Eye (tissue), 1 donor: ENCODE measurements at regions not wholly inside any gene's neighbourhood (a gene's known extent, or its start where the extent isn't known, plus 50 kb on each side); places are given as distances from the start of the nearest gene placed in this dataset.
"Not testable (repeated sequence)": the region's sequence is repeated elsewhere in the genome, so short reads cannot be mapped to it uniquely, and the experiment has no call there.

Experiments
- DNase-seq: peaks from one replicate; pipeline ENCODE4 v3.0.0-alpha.2; 2015

DNA sequence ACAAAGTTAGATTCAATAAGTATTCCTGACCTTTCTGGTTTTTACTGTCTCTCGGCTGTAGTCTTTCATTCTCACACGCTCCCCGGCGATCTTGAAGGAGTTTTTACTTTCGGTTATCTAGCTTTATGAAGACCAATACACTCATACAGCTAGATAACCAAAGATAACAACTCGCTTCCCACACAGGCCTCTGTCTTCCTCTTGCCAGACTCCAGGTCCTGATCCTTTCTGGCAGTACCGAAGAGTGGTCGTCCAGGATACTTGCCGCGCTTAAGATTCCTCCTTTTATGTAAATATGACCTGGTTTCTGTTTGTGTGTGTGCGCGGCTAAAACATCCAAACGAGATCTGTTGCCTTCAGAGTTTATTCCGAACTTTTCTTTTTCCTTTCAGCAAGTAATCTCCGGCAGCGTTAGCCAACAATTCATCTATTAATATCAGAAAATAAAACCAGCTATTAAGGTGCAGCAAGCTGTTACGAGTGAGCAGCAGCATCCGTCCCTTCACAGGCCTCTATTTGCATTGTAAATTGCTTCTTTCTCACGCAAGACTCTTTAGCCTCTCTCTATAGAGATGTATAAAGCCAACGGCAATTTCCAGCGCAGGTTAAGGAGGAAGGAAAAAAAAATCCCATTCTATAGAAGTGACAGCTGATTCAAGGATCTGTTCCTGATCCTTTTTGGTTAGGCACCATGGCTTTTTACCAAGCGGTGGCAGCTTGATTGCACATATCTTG lies 216.1 kb downstream of the MEF2C start:
- DNase-seq: peak; percentile 82

DNA sequence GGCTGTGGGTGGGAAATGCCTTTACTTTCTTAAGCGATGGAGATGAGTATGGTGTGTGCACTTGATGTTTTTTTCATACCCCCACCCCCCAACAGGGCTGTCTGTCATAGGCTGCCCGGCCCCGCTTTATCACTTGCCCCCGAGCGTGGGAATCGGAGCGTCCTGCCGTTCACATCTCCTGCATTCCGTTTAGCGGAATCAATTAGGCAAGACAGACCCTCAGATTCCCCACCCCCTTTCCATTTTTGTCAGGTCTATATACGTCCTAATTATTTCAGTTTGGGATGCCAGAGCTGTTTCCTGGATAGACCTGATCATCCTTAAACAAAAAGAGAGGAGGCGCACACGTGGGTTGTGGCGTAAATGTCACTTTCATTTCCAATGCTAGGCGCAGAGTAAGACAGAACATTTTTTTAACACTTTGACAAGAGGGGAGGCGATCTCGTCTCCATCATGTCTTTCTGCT lies 217.2 kb downstream of the MEF2C start:
- DNase-seq: peak; percentile 94

DNA sequence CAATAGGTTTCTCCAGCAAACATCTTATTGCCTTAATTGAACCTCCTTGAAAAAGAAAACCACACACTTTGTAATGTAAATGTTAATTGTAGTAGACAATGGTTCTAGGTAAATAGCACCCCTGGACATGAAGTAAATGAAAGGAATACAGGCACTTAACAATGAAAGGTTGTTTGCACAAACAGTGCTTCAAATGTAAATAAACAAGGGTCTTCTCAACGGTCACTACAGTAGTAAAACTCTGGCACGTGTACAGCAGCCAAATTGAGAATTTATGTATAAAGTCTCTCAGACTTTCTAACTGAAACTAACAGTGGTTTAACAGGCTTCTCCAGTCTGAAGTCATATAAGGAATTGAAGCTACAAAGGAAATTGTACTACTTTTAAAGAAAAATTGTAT lies 218.3 kb downstream of the MEF2C start:
- DNase-seq: peak; percentile 42

DNA sequence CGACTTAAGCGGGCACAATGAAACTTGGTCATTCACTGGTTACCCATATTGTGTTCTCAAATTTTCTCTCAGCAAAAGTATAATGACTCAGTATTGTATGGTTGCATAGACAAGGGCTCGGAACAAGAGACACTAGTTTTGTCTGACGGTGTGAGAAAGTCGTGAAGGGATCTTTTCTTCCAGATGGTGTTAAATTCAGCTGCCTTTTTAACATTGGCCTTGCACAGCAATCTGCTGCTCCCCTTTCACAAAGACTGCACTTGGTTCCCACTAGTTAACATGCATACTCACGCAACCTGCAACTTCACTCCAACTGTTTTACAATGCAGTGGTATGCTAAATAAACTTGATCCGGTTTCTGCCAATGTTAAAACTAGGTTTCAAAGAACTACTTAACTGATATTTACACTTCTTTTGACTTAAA lies 219.2 kb downstream of the MEF2C start:
- peak; percentile 73 for DNase-seq

DNA sequence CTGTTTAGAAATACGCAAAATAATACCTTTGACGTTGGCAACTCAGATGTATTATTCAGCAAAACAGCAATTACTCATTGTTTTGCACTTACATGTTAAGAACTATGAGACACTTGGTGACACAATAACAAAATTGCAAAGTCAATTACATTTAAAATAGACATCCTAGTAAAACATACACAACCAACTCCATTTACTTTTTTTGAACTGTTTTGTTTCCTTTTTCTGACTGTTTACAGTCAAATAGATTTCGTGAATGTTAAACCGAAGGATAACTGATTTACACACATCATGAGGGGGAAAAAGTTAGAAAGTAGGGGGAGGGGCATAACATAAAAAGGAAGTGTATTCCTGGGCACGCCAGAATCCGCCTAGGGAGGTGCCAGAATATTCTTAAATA lies 220.1 kb downstream of the MEF2C start:
- DNase-seq: peak; percentile 30

DNA sequence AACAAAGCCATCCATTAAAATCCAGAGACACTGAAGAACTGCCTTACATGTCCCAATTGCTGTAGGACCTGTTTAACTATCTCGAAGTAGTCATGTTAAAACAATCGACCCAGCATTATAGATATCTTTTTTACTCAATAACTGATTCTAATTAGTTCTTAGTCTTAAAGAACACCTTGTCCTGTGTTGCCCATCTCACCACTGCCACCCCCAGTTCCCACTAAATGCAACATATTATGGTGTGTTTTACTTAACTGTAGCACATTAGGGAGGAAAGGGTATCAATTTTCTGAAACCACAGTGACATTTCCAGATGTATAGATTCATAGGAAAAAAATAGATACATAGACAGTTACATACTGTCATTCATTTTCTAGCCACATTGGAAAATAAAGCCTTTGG lies 221.2 kb downstream of the MEF2C start:
- DNase-seq: no peak

DNA sequence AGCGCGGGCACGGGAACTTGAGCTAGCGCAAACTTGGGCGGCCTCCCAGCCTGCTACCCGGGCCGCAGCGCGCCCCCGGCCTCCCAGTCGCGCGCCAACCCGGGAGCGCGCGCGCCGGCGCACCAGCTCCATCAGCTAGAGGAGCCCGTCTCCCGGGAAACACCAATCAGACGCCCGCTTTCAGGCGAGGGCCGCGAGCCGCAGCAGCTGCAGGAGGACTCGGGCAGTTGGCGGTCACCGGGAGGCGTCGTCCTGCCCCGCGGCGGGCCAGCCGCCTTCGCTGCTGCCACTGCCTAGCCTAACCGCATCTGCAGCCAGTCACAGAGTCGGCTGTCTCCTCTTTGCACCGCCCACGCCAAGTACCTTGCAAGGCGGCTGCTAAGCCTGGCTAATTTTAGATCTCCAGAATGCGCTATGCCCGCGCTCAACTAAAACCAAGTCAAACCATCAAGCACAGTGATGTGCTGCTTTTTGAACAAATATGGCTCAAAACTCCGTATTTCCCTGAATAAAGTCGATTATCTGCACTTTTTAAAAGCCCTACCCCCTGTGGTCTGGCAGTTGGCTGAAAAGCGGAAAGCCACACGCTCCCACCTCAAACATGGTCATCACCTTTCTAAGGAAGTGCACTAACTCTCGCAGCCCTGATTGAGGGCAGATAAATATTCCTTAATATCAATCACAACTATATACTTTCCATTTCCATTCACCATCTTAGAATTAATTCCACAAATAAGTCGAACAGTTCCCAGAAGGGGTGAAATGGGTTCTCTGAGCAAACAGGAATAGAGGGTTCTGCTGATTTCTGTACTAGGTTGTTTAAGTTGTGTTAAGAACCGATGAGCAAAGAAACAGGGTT lies 221.8 kb downstream of the MEF2C start:
- peak; percentile 97 for DNase-seq

DNA sequence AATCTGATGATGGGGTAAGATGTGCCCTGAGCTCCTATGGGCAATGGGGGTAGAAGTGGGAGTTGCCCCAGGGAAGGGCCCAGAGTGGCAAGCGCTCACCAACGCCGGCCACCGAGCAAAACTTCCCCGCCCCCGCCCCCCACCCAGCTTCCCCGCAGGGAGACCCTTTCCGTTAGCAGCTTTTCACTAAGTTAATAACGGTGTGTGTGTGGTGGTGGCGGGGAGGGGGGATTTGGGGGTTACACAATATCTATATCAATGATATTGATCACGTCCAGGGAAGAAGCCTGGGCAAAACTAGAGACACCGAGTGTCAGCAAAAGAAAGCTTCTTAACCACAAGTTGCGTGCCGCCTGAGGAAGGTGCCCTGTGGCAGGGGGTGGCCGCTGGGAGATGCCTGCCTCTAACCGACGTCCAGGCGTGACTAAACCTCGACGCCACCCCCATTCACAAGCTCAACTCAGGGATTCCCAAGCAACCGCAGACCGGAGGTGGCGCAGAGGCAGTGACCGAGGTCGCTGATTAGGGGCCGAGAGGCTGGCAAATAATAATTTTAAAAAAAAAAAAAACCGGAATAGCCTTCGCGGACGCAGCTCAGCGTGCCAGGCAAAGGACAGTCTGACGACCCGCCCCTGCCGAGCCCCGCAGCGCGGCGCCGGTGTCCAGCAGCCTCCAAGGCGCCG lies 222.6 kb downstream of the MEF2C start:
- no peak for DNase-seq

DNA sequence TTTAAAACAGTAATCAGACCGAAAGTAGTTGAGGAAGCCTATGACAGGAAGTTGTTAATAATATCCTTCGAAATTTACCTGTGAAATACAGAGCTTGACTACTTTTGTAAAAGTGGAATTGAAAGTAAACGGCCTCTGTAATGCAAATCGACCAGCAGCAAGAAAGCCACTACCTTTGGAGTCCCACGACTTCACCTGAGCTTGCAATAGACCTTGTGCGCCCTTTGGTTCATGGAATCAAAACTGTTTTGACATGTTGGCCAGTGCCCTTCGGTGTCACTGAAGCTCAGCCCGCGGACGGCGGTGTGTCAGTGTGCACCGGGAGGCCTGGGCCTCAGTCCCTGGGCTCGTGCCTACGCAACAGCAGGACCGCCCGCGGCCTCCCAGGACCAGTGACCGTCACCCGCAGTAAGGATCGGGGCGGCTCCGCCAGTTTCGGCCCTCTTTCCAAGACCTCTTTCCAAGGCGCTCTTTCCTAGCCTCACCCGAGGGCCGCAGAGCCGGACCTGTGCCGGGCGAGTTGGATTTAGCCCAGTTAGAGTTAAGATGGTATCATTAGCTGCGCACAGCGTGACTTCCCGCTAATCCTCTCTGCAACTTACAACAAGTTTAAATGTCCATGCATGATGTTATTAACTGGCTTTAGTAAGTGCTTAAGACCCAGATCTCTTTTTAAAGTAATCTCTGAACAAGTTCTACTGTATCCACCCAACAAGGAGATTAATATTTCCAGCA lies 223.3 kb downstream of the MEF2C start:
- peak; percentile 81 for DNase-seq

DNA sequence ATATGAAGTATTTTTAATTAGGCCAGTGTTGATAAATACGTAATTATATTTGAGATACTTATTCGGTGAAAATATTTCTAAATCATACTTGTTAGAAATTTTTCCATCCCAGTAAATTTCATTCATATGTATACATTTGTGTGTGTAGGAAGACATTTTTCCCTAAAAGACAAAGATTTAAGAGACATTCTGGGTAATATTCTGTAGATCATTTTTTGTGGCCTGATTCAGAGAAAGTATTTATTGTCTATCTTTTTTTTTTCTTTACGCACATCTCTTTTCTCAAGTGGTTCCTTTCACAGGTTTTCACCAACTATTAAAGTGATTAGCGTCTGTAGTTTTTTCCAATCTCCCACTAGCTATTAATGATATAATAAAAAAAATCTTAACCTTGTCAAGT lies 224.1 kb downstream of the MEF2C start:
- no peak for DNase-seq

DNA sequence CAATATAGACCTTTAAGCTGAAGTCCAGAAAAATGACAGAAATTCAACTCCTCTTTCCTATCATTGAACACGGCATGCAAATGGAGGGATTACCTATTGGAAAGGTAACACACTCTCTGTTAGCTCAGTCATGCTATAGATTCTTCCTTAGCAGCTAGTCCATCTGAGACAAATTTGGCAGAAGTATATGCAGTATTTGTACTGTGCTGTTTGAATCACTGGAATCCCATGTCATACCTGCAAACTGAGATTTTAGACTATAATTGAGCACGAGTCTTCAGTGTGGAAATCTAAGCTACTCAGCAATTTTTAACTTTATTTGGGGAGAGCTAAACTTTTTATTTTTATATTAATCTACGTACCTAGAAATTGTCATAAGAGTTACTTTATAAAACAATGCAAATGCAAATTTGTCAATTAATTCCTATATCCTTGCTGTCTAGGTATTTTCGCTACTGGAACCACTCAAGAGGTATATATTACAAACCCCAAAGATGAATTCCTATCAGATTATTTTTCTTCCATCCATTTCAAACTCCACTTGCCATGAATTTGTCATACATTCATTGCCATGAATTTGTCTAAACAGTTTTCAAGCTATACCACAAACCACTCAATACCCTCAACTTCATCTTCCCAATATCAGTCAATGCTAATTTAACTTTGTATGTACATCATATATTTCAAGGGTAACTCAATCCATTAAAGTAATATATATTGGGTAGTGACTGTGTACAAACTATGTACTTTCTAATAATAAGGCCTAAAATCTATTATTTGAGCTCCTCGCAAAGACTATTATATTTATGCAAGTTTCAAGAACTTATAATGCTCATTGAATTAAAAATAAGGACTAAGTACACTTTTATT lies 224.8 kb downstream of the MEF2C start:
- DNase-seq: no peak

DNA sequence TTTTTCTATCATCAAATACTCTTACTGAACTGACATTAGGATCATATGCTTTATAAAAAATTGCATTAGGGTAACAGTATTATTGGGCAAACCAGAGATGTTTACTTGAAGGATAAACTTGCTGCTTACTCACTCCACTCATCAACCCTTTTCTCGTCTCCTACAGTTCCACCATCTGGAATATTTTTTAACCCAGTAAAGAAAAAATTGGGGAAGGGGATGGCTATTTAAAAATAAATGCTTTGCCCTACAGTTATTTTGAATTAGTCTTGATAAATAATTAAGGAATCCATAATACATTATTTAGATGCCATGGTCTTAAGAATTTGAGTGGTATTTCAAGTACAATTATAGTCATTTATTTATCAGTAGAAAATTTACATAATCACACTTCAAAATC lies 225.8 kb downstream of the MEF2C start:
- DNase-seq: peak; percentile 16

DNA sequence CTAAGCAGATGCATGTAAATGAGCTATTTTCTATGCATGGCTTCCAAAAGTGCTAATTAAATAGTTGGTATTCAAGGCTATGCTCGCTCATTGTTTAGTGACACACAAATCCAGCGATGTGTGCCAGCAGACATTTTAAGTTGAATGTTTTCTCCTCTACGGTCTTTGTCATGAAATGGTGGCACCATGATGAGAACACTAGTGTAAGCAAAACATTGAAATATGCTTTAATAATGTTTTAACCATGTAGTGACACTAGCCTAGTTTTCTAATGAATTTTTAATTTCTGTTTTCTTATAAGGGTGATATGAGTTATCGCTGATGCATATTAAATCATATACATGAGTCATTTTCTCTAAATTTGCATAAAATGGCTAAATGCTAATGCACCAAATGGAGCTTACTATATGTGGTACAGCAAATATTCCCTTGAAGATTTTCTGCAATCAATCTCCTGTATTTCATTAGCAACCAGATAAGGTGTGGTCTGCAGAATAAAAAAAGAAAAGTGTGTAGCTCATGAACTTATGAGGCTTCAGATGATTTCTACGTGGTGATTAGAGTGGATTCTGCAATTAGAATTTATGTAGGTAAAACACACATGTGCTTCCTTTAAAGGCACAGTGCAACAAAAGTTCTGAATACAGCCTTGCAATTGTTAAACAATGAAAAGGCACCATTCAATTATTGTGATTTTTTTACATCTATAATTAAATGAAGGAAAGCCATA lies 226.6 kb downstream of the MEF2C start:
- peak; percentile 15 for DNase-seq

DNA sequence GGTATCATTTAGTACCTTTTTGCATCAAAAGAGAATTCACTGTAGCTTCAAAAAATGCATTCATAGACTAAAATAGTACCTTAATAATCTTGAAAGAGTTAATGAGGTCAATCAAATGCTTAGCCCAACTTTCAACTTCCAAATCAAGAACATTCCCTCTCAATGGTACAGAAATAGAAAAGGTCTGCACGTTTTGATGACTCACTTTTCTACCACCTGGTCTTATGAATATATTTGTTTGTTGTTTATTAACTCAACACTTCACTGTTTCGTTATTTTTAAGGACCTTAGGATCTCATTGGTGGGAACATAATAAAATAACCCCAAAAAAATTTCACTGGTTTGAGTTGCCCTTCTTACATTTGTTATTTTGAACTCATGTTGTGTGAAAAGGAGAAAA lies 229.5 kb downstream of the MEF2C start:
- no peak for DNase-seq

DNA sequence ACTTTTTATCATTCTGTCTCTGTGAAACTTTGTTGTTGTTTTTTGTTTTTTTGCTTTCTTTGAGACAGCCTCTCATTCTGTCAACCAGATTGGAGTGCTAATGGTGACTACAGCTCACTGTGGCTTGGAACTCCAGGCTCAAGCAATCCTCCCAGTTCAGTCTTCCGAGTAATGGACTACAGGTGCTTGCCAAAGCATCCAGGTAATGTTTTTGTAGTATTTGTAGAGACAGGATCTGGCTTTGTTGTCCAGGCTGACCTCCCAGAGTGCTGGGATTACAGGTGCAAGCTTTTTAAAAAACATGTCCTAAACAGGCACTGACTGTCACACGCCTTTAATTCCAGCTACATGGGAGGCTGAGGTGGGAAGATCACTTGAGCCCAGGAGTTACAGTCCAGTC lies 235.1 kb downstream of the MEF2C start:
- no peak for DNase-seq

DNA sequence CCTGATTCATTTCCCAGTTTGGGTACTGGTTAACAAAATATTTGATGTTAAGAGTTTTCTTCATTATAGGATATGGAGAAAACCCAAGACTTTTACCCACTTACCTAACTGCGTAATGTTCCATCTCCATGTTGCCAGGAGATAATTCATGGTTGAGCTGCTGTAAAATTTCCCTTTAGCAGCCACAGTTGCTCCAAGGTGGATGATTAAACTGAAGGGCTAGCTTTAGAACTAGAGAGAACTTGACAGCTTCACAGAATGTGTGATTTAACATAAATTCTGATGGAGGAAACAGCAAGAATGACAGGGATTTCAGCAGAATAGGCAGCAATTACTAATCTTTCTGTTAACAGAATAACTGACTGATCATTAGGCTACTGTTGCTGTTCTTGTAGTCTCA lies 236.1 kb downstream of the MEF2C start:
- no peak for DNase-seq

DNA sequence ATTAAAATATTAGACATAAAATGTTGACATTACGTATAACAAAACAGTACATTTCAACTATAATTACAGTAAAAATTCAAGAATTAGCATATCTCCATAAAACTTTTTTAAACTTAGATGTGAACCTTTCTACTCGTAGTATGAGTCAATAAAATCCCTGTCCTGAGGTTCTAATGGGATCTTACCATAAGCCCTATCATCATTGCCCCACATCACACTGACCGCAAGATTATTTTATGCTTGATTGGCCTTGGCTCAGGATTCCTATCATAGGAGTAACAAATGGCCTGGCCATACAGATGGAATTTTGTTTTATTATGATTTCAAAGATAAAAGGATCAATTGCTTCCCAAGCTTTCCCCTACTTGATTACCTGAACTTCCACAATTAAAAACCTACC lies 238.3 kb downstream of the MEF2C start:
- no peak for DNase-seq

DNA sequence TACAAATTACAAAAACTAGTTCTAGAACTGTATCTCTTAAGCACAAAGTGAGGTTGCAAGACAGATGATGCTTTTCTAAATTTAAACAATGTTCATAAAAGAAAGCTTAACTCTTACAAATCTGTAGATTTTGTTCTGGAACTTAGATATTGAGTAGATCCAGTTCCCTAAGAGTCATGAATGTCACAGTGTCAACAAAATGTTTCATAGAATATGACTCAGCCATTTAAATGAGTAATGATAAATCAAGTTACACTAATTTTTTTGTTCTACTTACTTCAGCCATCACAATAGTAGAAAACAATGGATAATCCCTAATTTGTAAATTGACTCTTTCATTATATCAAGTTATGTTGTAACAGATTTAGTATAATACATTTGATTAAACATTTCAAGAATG lies 239.7 kb downstream of the MEF2C start:
- no peak for DNase-seq

DNA sequence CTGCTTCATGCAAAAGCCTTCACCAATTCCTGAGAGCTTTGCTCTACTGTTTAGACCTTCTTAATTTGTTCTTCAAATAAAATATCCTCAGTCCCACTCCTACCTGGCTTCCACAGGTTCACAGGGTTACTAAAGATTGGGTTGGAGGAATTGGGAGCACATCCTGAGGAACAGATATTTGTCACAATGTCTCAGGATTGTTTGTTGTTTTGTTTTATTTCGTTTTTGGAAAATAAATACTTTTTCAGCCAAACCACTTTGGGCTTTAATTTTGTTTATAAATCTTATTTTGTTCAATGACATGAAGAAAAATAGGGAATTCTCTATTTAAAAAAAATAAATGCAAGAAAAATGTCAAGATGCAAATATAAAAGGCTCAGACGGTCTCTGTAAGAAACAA lies 249.0 kb downstream of the MEF2C start:
- no peak for DNase-seq

DNA sequence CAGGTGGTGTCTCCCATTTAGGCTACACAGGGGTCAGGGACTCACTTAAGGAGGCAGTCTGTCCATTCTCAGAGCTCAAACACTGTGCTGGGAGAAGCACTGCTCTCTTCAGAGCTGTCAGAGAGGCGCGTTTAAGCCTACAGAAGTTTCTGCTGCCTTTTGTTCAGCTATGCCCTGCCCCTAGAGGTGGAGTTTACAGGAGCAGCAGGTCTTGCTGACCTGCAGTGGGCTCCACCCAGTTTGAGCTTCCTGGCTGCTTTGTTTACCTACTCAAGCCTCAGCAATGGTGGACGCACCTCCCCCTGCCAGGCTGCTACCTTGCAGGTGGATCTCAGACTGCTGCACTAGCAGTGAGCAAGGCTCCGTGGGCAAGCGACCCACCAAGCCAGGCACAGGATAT lies 260.1 kb downstream of the MEF2C start:
- DNase-seq: not testable (repeated sequence)

DNA sequence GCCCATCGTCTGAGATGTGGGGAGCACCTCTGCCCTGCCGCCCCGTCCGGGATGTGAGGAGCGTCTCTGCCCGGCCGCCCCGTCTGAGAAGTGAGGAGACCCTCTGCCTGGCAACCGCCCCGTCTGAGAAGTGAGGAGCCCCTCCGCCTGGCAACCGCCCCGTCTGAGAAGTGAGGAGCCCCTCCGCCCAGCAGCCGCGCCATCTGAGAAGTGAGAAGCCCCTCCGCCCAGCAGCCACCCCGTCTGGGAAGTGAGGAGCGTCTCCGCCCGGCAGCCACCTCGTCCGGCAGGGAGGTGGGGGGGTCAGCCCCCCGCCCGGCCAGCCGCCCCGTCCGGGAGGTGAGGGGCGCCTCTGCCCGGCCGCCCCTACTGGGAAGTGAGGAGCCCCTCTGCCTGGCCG lies 267.2 kb downstream of the MEF2C start:
- DNase-seq: not testable (repeated sequence)
